ENCODE measurements at regions not wholly inside any gene's neighbourhood (a gene's known extent, or its start where the extent isn't known, plus 50 kb on each side); places are given as distances from the start of the nearest gene placed in this dataset.

DNA sequence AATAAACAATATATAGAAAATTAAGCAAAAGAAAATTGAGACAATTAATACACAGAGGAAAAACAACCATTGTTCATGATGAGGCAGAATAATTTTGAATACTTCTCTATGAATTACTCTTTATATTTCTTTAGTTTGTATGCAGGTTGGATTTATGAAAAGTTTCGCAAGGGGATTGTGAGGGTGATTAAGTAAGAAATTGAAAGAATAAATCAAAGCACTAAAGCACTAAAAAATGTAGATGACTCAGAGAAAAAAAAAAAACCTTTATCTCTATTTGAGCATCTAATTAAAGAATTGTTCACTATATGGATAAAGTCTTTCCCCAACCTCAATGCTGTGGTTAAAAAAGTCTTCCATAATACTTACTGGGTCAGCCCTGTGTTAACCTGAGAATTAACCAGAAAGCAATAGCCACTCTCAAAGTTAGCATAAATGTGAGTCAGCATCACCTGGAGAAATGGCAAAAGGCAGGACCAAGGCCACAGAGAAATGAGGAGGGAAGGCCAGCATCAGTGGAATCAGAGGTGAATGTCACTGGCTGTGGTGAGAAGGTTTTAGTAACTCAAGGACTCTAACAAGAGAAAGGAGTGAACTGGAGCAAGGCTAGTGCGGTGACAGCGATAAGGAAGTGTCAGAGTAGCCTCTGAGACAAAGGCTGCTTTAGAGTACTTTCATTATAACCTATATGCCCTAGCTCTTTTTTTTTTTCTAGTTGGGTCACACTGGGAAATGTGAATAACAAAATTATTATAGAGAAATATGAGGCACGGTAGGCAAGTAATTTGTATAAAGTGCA is 310.4 kb downstream of the KCNC2 start:
- Histone ChIP-seq H3K27ac (no peak overlapping the region), H3K36me3 (no peaks in the 10 kb centered on the region), H3K4me1 (no peaks in the 10 kb centered on the region), H3K4me3 (no peak overlapping the region), H3K27me3 (no peaks in the 10 kb centered on the region), H3K9me3 (no peaks in the 10 kb centered on the region)
- DNase-seq (ENCODE audit: low spot score) = no peak
- TF ChIP-seq, protein P1, sequence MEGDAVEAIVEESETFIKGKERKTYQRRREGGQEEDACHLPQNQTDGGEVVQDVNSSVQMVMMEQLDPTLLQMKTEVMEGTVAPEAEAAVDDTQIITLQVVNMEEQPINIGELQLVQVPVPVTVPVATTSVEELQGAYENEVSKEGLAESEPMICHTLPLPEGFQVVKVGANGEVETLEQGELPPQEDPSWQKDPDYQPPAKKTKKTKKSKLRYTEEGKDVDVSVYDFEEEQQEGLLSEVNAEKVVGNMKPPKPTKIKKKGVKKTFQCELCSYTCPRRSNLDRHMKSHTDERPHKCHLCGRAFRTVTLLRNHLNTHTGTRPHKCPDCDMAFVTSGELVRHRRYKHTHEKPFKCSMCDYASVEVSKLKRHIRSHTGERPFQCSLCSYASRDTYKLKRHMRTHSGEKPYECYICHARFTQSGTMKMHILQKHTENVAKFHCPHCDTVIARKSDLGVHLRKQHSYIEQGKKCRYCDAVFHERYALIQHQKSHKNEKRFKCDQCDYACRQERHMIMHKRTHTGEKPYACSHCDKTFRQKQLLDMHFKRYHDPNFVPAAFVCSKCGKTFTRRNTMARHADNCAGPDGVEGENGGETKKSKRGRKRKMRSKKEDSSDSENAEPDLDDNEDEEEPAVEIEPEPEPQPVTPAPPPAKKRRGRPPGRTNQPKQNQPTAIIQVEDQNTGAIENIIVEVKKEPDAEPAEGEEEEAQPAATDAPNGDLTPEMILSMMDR (IDR thresholded peaks at IDR 0.05) = no peak

DNA sequence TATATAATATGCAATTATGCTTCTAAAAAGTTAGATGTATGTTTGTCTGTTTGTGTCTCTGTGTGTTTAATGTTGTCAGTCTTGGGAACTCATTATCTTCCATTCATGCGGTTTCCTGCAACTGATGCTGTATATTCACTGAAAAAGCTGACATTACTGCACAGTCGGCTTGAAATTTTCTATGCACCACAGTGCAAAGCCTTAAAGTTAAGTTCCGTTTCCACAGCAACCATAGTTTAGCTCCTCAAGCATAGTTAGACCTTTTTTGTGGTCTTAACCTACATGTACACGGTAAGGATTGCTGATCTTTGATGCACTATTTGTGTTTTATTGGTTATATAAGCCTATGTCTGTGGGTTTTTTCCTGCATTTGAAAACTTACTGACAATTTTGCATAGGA is 309.4 kb downstream of the KCNC2 start:
- Histone ChIP-seq H3K36me3 (no peaks in the 10 kb centered on the region), H3K4me3 (no peak overlapping the region), H3K4me1 (no peaks in the 10 kb centered on the region), H3K27ac (no peak overlapping the region), H3K27me3 (no peaks in the 10 kb centered on the region), H3K9me3 (no peaks in the 10 kb centered on the region)
- TF ChIP-seq, protein P1 (IDR thresholded peaks at IDR 0.05) = no peak
- no peak for DNase-seq (ENCODE audit: low spot score)

GRCh38 chr12:74903522-74903921 is 306.1 kb downstream of the KCNC2 start:
- Histone ChIP-seq H3K9me3 (no peaks in the 10 kb centered on the region), H3K4me1 (no peaks in the 10 kb centered on the region), H3K36me3 (no peaks in the 10 kb centered on the region), H3K27ac (no peak overlapping the region), H3K4me3 (no peak overlapping the region), H3K27me3 (no peaks in the 10 kb centered on the region)
- TF ChIP-seq, protein P1 (IDR thresholded peaks at IDR 0.05) = no peak
- no peak for DNase-seq (ENCODE audit: low spot score)

DNA sequence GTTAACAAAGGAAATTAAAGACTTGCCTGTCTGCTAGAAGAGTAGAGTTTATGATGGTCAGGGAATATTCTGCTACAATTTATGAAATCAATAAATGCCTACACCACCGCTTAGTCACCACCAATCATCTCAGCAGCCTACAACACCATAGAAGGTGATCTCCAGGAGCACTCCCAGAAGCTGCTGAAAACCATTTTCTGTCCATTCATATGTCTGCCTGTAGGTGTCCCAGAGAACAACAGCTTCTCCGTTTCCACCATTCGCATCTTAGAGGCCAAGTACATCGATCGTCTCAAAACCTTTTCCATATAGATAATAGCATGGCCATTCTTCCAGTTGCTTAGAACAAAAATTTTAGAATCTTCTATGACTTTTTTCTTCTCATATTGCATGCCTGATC is 303.4 kb downstream of the KCNC2 start:
- Histone ChIP-seq H3K9me3 (no peaks in the 10 kb centered on the region), H3K36me3 (no peaks in the 10 kb centered on the region), H3K4me1 (no peaks in the 10 kb centered on the region), H3K27me3 (no peaks in the 10 kb centered on the region), H3K4me3 (no peak overlapping the region), H3K27ac (no peak overlapping the region)
- TF ChIP-seq, protein P1 (IDR thresholded peaks at IDR 0.05) = no peak
- DNase-seq (ENCODE audit: low spot score) = no peak

DNA sequence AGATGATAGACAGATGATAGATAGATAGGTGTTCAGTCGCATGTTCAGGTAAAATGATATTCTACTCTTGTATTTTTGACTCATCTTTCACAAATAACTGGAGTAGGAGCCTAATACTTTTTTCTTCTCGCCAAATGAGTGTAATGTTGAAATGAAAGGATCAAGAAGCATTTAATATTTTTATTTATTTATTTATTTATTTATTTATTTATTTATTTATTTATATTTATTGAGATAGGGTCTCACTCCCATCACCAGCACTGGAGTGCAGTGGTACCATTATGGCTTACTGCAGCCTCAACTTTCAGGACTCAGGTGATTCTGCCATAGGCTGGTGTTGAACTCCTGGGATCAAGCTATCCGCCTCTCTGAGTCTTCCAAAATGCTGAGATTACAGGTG is 298.8 kb downstream of the KCNC2 start:
- no peaks in the 10 kb centered on the region for H3K36me3 ChIP-seq
- TF ChIP-seq, protein P1 (IDR thresholded peaks at IDR 0.05) = no peak
- H3K4me3 ChIP-seq = no peak overlapping the region
- no peak for DNase-seq (ENCODE audit: low spot score)
- H3K9me3 ChIP-seq = no peaks in the 10 kb centered on the region
- H3K4me1 ChIP-seq = no peaks in the 10 kb centered on the region
- H3K27me3 ChIP-seq = no peaks in the 10 kb centered on the region
- H3K27ac ChIP-seq = no peak overlapping the region

DNA sequence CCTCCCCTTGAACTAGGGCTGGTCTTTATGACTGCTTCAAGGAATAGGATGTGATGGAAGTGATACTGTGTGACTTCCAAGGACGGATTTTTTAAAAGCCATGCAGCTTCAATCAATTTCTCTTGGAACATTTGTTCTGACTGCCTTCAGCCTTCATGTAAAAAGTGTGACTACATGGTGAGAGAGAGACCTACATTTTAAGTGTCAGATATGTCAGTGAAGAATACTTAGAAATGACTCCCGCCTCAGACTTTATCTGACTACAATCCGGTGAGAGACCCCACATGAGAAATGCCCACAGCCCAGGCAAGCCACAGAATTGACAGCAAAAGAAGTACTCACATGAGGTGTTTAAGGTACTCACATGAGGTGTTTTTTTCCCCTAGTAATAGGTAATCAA is 295.3 kb downstream of the KCNC2 start:
- no peaks in the 10 kb centered on the region for H3K36me3 ChIP-seq
- DNase-seq (ENCODE audit: low spot score) = no peak
- TF ChIP-seq, protein P1 (IDR thresholded peaks at IDR 0.05) = no peak
- no peaks in the 10 kb centered on the region for H3K4me1 ChIP-seq
- H3K9me3 ChIP-seq = no peaks in the 10 kb centered on the region
- no peak overlapping the region for H3K27ac ChIP-seq
- no peak overlapping the region for H3K4me3 ChIP-seq
- no peaks in the 10 kb centered on the region for H3K27me3 ChIP-seq

Measured in right atrium auricular region (tissue), 2 donors.